ENCODE measurements at regions not wholly inside any gene's neighbourhood (a gene's known extent, or its start where the extent isn't known, plus 50 kb on each side); places are given as distances from the start of the nearest gene placed in this dataset.

- TF ChIP-seq, protein P1, sequence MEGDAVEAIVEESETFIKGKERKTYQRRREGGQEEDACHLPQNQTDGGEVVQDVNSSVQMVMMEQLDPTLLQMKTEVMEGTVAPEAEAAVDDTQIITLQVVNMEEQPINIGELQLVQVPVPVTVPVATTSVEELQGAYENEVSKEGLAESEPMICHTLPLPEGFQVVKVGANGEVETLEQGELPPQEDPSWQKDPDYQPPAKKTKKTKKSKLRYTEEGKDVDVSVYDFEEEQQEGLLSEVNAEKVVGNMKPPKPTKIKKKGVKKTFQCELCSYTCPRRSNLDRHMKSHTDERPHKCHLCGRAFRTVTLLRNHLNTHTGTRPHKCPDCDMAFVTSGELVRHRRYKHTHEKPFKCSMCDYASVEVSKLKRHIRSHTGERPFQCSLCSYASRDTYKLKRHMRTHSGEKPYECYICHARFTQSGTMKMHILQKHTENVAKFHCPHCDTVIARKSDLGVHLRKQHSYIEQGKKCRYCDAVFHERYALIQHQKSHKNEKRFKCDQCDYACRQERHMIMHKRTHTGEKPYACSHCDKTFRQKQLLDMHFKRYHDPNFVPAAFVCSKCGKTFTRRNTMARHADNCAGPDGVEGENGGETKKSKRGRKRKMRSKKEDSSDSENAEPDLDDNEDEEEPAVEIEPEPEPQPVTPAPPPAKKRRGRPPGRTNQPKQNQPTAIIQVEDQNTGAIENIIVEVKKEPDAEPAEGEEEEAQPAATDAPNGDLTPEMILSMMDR (conservative IDR thresholded peaks at IDR 0.05; ENCODE audit: low read depth, low read length), result no peak
- TF ChIP-seq EZH2 (IDR thresholded peaks at IDR 0.05; ENCODE audit: borderline replicate concordance, low read depth, low read length, poor library complexity, severe bottlenecking), result no peak
Observed at GRCh38 chr3:96657710-96658109, 156.7 kb upstream of the EPHA6 start.
